ENCODE measurements at regions not wholly inside any gene's neighbourhood (a gene's known extent, or its start where the extent isn't known, plus 50 kb on each side); places are given as distances from the start of the nearest gene placed in this dataset.

- no peak for TF ChIP-seq POLR2A (IDR thresholded peaks at IDR 0.05)
- no peak for TF ChIP-seq CTCF (IDR thresholded peaks at IDR 0.05)
Observed at GRCh38 chr12:45105996-45106395, 55.1 kb upstream of the DBX2 start.

All from vagina (tissue), 2 donors.